Activated CD4-positive, alpha-beta memory T cell treated with anti-CD3 and anti-CD28 coated beads for 36 hours (primary cell): ENCODE measurements at regions not wholly inside any gene's neighbourhood (a gene's known extent, or its start where the extent isn't known, plus 50 kb on each side); places are given as distances from the start of the nearest gene placed in this dataset.

Experiments
- CTCF ChIA-PET: fragments of 350-600 bp; sonication (Branson Sonifier 250); formaldehyde crosslinking; loops from one replicate; lab custom pipeline; 2021; ENCODE audit warnings: antibody characterized with exemption, inconsistent platforms; lab: Charles Lee
- POLR2A ChIA-PET: fragments of 350-600 bp; sonication (Branson Sonifier 250); formaldehyde crosslinking; loops from one replicate; lab custom pipeline; 2021; ENCODE audit warnings: antibody characterized with exemption; lab: Charles Lee
- DNase-seq: peaks from one replicate; pipeline ENCODE4 v3.0.0-alpha.2; 2020
- H3K27ac Mint-ChIP-seq: one replicate; pipeline ENCODE4 v1.8.0; 2021; ENCODE audit warnings: mixed read lengths
- H3K27me3 Mint-ChIP-seq: one replicate; pipeline ENCODE4 v1.8.0; 2021; ENCODE audit warnings: mixed read lengths
- H3K36me3 Mint-ChIP-seq: one replicate; pipeline ENCODE4 v1.8.0; 2021; ENCODE audit warnings: mixed read lengths
- H3K4me1 Mint-ChIP-seq: one replicate; pipeline ENCODE4 v1.8.0; 2021; ENCODE audit warnings: low read depth, mixed read lengths
- H3K4me3 Mint-ChIP-seq: one replicate; pipeline ENCODE4 v1.8.0; 2021; ENCODE audit warnings: mild to moderate bottlenecking, mixed read lengths
- H3K9me3 Mint-ChIP-seq: one replicate; pipeline ENCODE4 v1.8.0; 2021; ENCODE audit warnings: mixed read lengths
- intact Hi-C: fragments of 100-400 bp; cut with micrococcal nuclease; formaldehyde crosslinking; loops from one replicate; pipeline ENCODE4 v1.15.1; 2023

- intact Hi-C loops: no loop called here
- POLR2A ChIA-PET: no interaction called here
- CTCF ChIA-PET: no interaction called here
- H3K4me3 Mint-ChIP-seq: no peak overlapping the region
- DNase-seq: no peak
- H3K9me3 Mint-ChIP-seq: no peaks in the 10 kb centered on the region
- no peaks in the 10 kb centered on the region for H3K36me3 Mint-ChIP-seq
- H3K27me3 Mint-ChIP-seq: peaks cover 1% of the 10 kb centered on the region
- no peaks in the 10 kb centered on the region for H3K4me1 Mint-ChIP-seq
- no peak overlapping the region for H3K27ac Mint-ChIP-seq
Measured at GRCh38 chr7:21044913-21045568, 258.4 kb upstream of the SP8 start.

DNA sequence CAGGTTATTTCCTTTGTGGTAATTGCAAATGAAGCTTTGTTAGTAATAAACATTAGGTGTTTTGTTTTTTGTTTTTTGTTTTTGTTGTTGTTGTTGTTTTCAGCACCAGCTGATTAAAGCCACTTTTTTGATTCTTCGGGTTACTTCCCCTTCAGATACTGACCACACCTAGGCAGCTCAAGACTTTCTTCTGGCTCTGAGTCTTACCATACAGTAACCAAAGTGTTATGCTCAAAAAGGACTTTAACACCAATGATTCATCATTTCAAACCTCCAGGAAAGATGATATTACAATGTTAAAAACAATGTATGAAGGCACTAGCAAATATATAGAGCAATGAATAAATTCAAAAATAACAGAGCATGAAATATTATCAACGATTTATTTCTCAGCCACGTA, 265.2 kb upstream of the SP8 start:
- Mint-ChIP-seq H3K4me3 (no peak overlapping the region), H3K27ac (no peak overlapping the region), H3K27me3 (peaks cover 4% of the 10 kb centered on the region), H3K36me3 (no peaks in the 10 kb centered on the region), H3K4me1 (no peaks in the 10 kb centered on the region), H3K9me3 (no peaks in the 10 kb centered on the region)
- ChIA-PET CTCF (no interaction called here), POLR2A (no interaction called here)
- DNase-seq: no peak
- intact Hi-C loops: no loop called here

- no peak overlapping the region for H3K27ac Mint-ChIP-seq
- no peaks in the 10 kb centered on the region for H3K4me1 Mint-ChIP-seq
- intact Hi-C loops: no loop called here
- H3K4me3 Mint-ChIP-seq: no peak overlapping the region
- ChIA-PET POLR2A (no interaction called here), CTCF (no interaction called here)
- H3K9me3 Mint-ChIP-seq: no peaks in the 10 kb centered on the region
- H3K27me3 Mint-ChIP-seq: peaks cover 4% of the 10 kb centered on the region
- no peaks in the 10 kb centered on the region for H3K36me3 Mint-ChIP-seq
- DNase-seq: no peak
Measured at GRCh38 chr7:21054427-21055112, 267.9 kb upstream of the SP8 start.

GRCh38 chr7:21059069-21059468, 272.4 kb upstream of the SP8 start:
- intact Hi-C loops: no loop called here
- no peak for DNase-seq
- POLR2A ChIA-PET: no interaction called here
- no peaks in the 10 kb centered on the region for H3K4me1 Mint-ChIP-seq
- CTCF ChIA-PET: no interaction called here
- H3K27ac Mint-ChIP-seq: no peak overlapping the region
- no peaks in the 10 kb centered on the region for H3K36me3 Mint-ChIP-seq
- H3K4me3 Mint-ChIP-seq: no peak overlapping the region
- H3K9me3 Mint-ChIP-seq: no peaks in the 10 kb centered on the region
- H3K27me3 Mint-ChIP-seq: no peaks in the 10 kb centered on the region

- Mint-ChIP-seq H3K4me3 (no peak overlapping the region), H3K27ac (no peak overlapping the region), H3K9me3 (no peaks in the 10 kb centered on the region), H3K4me1 (no peaks in the 10 kb centered on the region), H3K36me3 (no peaks in the 10 kb centered on the region), H3K27me3 (no peaks in the 10 kb centered on the region)
- intact Hi-C loops: no loop called here
- POLR2A ChIA-PET: no interaction called here
- CTCF ChIA-PET: no interaction called here
- DNase-seq: no peak
Measured at GRCh38 chr7:21063106-21063505, 276.4 kb upstream of the SP8 start.

GRCh38 chr7:21064698-21065648, 278.3 kb upstream of the SP8 start:
- ChIA-PET POLR2A (no interaction called here), CTCF (no interaction called here)
- DNase-seq: no peak
- intact Hi-C loops: no loop called here
- no peak overlapping the region for H3K4me3 Mint-ChIP-seq
- peaks cover 3% of the 10 kb centered on the region for H3K27me3 Mint-ChIP-seq
- H3K4me1 Mint-ChIP-seq: no peaks in the 10 kb centered on the region
- no peaks in the 10 kb centered on the region for H3K9me3 Mint-ChIP-seq
- H3K36me3 Mint-ChIP-seq: no peaks in the 10 kb centered on the region
- no peak overlapping the region for H3K27ac Mint-ChIP-seq

DNA sequence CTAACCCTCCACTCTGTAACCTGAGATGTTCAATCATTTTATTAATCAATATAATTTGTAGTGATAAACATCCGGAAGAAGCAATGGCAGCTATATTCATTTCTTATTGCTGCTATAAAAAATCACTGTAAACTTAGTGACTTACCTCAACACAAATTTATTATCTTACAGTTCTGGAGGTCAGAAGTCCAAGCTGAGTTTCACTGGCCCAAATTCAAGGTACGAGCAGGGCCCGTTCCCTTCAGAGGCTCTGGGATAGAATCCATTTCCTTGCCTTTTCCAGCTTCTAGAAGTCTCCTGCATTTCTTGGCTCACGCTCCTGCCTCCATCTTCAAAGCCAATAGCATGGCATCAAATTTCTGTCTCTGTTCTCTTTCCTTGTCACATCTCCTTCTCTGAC, 279.5 kb upstream of the SP8 start:
- POLR2A ChIA-PET: no interaction called here
- CTCF ChIA-PET: no interaction called here

GRCh38 chr7:21067216-21067615, 280.5 kb upstream of the SP8 start:
- Mint-ChIP-seq H3K9me3 (no peaks in the 10 kb centered on the region), H3K27me3 (peaks cover 3% of the 10 kb centered on the region), H3K27ac (no peak overlapping the region), H3K4me3 (no peak overlapping the region), H3K4me1 (no peaks in the 10 kb centered on the region), H3K36me3 (no peaks in the 10 kb centered on the region)
- no peak for DNase-seq
- ChIA-PET POLR2A (no interaction called here), CTCF (no interaction called here)
- intact Hi-C loops: no loop called here

More for the DNA sequence above, 279.5 kb upstream of the SP8 start:
- Mint-ChIP-seq H3K4me3 (no peak overlapping the region), H3K4me1 (no peaks in the 10 kb centered on the region), H3K27me3 (peaks cover 3% of the 10 kb centered on the region), H3K9me3 (no peaks in the 10 kb centered on the region), H3K27ac (no peak overlapping the region), H3K36me3 (no peaks in the 10 kb centered on the region)
- intact Hi-C loops: no loop called here
- no peak for DNase-seq

GRCh38 chr7:21070571-21071090, 283.9 kb upstream of the SP8 start:
- H3K4me3 Mint-ChIP-seq: no peak overlapping the region
- CTCF ChIA-PET: no interaction called here

DNA sequence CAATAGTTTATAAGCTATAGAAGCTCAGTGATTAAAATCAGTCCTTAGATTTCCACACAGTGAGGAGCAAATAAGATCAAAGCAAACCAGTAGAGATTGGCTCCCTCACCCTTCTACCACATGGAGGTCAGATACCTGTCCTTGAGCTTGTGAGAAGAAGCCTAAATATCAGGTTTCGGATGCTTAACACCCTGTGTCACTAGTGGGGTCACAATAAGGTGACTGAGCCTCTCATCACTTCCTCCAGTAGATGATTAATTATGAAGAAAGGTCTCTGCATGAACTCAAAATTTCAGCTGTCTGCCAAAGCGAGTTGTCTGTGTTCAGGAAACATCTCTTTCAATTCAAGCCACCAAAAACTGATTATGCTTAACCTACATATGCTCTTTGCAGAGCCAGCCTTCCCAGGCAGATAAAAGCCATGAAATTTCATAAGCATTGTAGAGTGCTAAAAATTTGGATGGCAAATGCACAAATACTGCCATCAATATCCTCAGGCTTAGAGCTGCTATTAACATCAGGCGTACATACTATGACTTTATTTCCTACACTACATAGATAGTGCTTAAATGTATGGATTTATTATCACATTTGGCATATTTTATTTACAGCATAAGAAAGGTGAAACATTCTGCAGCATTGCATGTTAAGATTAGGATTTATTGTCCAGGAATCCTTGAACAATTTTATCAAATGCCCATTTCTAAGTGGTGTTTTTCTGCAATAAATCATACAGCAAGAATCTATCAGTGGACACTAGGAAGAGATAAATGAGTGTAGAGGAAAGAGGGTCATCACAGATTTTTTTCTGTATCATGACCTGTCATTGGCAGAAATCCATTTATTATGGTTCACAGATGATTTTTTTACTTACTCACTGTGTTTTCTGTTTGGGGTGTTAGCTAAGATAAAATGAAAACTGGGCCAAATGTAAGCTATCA, 285.1 kb upstream of the SP8 start:
- H3K27me3 Mint-ChIP-seq: peaks cover 6% of the 10 kb centered on the region
- H3K9me3 Mint-ChIP-seq: no peaks in the 10 kb centered on the region
- ChIA-PET CTCF (interaction anchor here (0.7 kb wide), 1 partner anchor 182 kb away, joined by 3 read pairs; no protein-coding TSS in a partner anchor), POLR2A (no interaction called here)
- H3K4me1 Mint-ChIP-seq: no peaks in the 10 kb centered on the region
- intact Hi-C loops: no loop called here
- no peak for DNase-seq
- H3K27ac Mint-ChIP-seq: no peak overlapping the region
- H3K36me3 Mint-ChIP-seq: no peaks in the 10 kb centered on the region
- no peak overlapping the region for H3K4me3 Mint-ChIP-seq

More at GRCh38 chr7:21070571-21071090, 283.9 kb upstream of the SP8 start:
- Mint-ChIP-seq H3K27ac (no peak overlapping the region), H3K36me3 (no peaks in the 10 kb centered on the region), H3K27me3 (peaks cover 3% of the 10 kb centered on the region), H3K9me3 (no peaks in the 10 kb centered on the region), H3K4me1 (no peaks in the 10 kb centered on the region)
- POLR2A ChIA-PET: no interaction called here
- no peak for DNase-seq
- intact Hi-C loops: no loop called here

GRCh38 chr7:21076054-21076453, 289.4 kb upstream of the SP8 start:
- peaks cover 5% of the 10 kb centered on the region for H3K27me3 Mint-ChIP-seq
- H3K36me3 Mint-ChIP-seq: no peaks in the 10 kb centered on the region
- H3K4me3 Mint-ChIP-seq: no peak overlapping the region
- DNase-seq: no peak
- H3K9me3 Mint-ChIP-seq: no peaks in the 10 kb centered on the region
- H3K4me1 Mint-ChIP-seq: no peaks in the 10 kb centered on the region
- ChIA-PET CTCF (no interaction called here), POLR2A (no interaction called here)
- H3K27ac Mint-ChIP-seq: no peak overlapping the region
- intact Hi-C loops: no loop called here
